Stimulated activated CD8-positive, alpha-beta memory T cell treated with anti-CD3 and anti-CD28 coated beads, Interleukin-4, amount 100 ng/mL, for 48 hours (primary cell): ENCODE measurements at regions not wholly inside any gene's neighbourhood (a gene's known extent, or its start where the extent isn't known, plus 50 kb on each side); places are given as distances from the start of the nearest gene placed in this dataset.
"Not testable (repeated sequence)": the region's sequence is repeated elsewhere in the genome, so short reads cannot be mapped to it uniquely, and the experiment has no call there.

Experiments used
- DNase-seq: peaks from one replicate; pipeline ENCODE4 v3.0.0-alpha.2; 2020

GRCh38 chr2:225236769-225237323, 162.7 kb upstream of the NYAP2 start:
- DNase-seq, result no peak

GRCh38 chr2:225233234-225233633, 166.3 kb upstream of the NYAP2 start:
- no peak for DNase-seq

- no peak for DNase-seq
Measured at GRCh38 chr2:225231900-225232299, 167.6 kb upstream of the NYAP2 start.

- not testable (repeated sequence) for DNase-seq
Measured at GRCh38 chr2:225229346-225229745, 170.2 kb upstream of the NYAP2 start.

GRCh38 chr2:225226441-225226840, 173.1 kb upstream of the NYAP2 start:
- no peak for DNase-seq

GRCh38 chr2:225223301-225223700, 176.2 kb upstream of the NYAP2 start:
- DNase-seq, result no peak

GRCh38 chr2:225207471-225207870, 165.2 kb upstream of the DOCK10 start:
- no peak for DNase-seq

GRCh38 chr2:225207043-225207442, 164.8 kb upstream of the DOCK10 start:
- no peak for DNase-seq

- no peak for DNase-seq
Measured at GRCh38 chr2:225196579-225196978, 154.3 kb upstream of the DOCK10 start.

GRCh38 chr2:225192869-225193268, 150.6 kb upstream of the DOCK10 start:
- no peak for DNase-seq

GRCh38 chr2:225190987-225191386, 148.7 kb upstream of the DOCK10 start:
- DNase-seq, result no peak

GRCh38 chr2:225184948-225185347, 142.7 kb upstream of the DOCK10 start:
- DNase-seq, result no peak

- no peak for DNase-seq
Measured at GRCh38 chr2:225182126-225182525, 139.9 kb upstream of the DOCK10 start.

- no peak for DNase-seq
Measured at GRCh38 chr2:225177098-225177497, 134.8 kb upstream of the DOCK10 start.

GRCh38 chr2:225173909-225174308, 131.6 kb upstream of the DOCK10 start:
- no peak for DNase-seq

GRCh38 chr2:225171350-225171749, 129.1 kb upstream of the DOCK10 start:
- DNase-seq, result no peak

- DNase-seq, result no peak
Measured at GRCh38 chr2:225170162-225170561, 127.9 kb upstream of the DOCK10 start.

GRCh38 chr2:225169396-225169795, 127.1 kb upstream of the DOCK10 start:
- DNase-seq, result no peak

- DNase-seq, result no peak
Measured at GRCh38 chr2:225165052-225165451, 122.8 kb upstream of the DOCK10 start.

GRCh38 chr2:225164401-225165050, 122.3 kb upstream of the DOCK10 start:
- no peak for DNase-seq

GRCh38 chr2:225158360-225158759, 116.1 kb upstream of the DOCK10 start:
- no peak for DNase-seq

- DNase-seq, result no peak
Measured at GRCh38 chr2:225156853-225157451, 114.7 kb upstream of the DOCK10 start.

- no peak for DNase-seq
Measured at GRCh38 chr2:225140723-225141122, 98.5 kb upstream of the DOCK10 start.

- DNase-seq, result no peak
Measured at GRCh38 chr2:225137971-225138370, 95.7 kb upstream of the DOCK10 start.

- DNase-seq, result no peak
Measured at GRCh38 chr2:225136552-225136951, 94.3 kb upstream of the DOCK10 start.
